Fibroblast of gingiva (primary cell): ENCODE measurements at regions not wholly inside any gene's neighbourhood (a gene's known extent, or its start where the extent isn't known, plus 50 kb on each side); places are given as distances from the start of the nearest gene placed in this dataset.
"Not testable (repeated sequence)": the region's sequence is repeated elsewhere in the genome, so short reads cannot be mapped to it uniquely, and the experiment has no call there.

Experiments
- DNase-seq: peaks from one replicate; pipeline ENCODE4 v3.0.0-alpha.2; 2011; ENCODE audit warnings: low read depth

GRCh38 chr3:177249203-177249602 lies 51.9 kb upstream of the TBL1XR1 start:
- DNase-seq = no peak

- DNase-seq = no peak
Measured at GRCh38 chr3:177250151-177250550, 52.9 kb upstream of the TBL1XR1 start.

GRCh38 chr3:177251755-177252154 lies 54.5 kb upstream of the TBL1XR1 start:
- no peak for DNase-seq

GRCh38 chr3:177257006-177257405 lies 59.7 kb upstream of the TBL1XR1 start:
- no peak for DNase-seq

- DNase-seq = no peak
Measured at GRCh38 chr3:177257625-177258024, 60.3 kb upstream of the TBL1XR1 start.

- DNase-seq = peak; percentile 30
Measured at GRCh38 chr3:177262396-177262795, 65.1 kb upstream of the TBL1XR1 start.

- no peak for DNase-seq
Measured at GRCh38 chr3:177263615-177264368, 66.5 kb upstream of the TBL1XR1 start.

GRCh38 chr3:177271811-177272501 lies 74.7 kb upstream of the TBL1XR1 start:
- DNase-seq = not testable (repeated sequence)

- DNase-seq = no peak
Measured at GRCh38 chr3:177278016-177278415, 80.7 kb upstream of the TBL1XR1 start.

GRCh38 chr3:177279118-177279815 lies 82.0 kb upstream of the TBL1XR1 start:
- no peak for DNase-seq

- no peak for DNase-seq
Measured at GRCh38 chr3:177281292-177282118, 84.2 kb upstream of the TBL1XR1 start.

GRCh38 chr3:177282119-177282655 lies 84.9 kb upstream of the TBL1XR1 start:
- no peak for DNase-seq

- no peak for DNase-seq
Measured at GRCh38 chr3:177283983-177284382, 86.7 kb upstream of the TBL1XR1 start.

GRCh38 chr3:177284383-177284881 lies 87.2 kb upstream of the TBL1XR1 start:
- DNase-seq = peak; percentile 77

- no peak for DNase-seq
Measured at GRCh38 chr3:177286034-177286433, 88.8 kb upstream of the TBL1XR1 start.

GRCh38 chr3:177287231-177287630 lies 89.9 kb upstream of the TBL1XR1 start:
- no peak for DNase-seq

- no peak for DNase-seq
Measured at GRCh38 chr3:177290633-177291032, 93.4 kb upstream of the TBL1XR1 start.

- DNase-seq = peak; percentile 54
Measured at GRCh38 chr3:177294221-177294620, 96.9 kb upstream of the TBL1XR1 start.

- DNase-seq = no peak
Measured at GRCh38 chr3:177295116-177295515, 97.8 kb upstream of the TBL1XR1 start.

GRCh38 chr3:177299250-177299649 lies 102.0 kb upstream of the TBL1XR1 start:
- DNase-seq = no peak

- no peak for DNase-seq
Measured at GRCh38 chr3:177300039-177300833, 103.0 kb upstream of the TBL1XR1 start.
